H9 (cell line): ENCODE measurements at regions not wholly inside any gene's neighbourhood (a gene's known extent, or its start where the extent isn't known, plus 50 kb on each side); places are given as distances from the start of the nearest gene placed in this dataset.

Experiments used
- DNase-seq: peaks from one replicate; pipeline ENCODE4 v3.0.0-alpha.2; 2017
- H2AFZ ChIP-seq: one replicate; pipeline ENCODE4 v1.6.1; 2013; ENCODE audit warnings: mild to moderate bottlenecking, low read length, control low read depth, moderate library complexity
- H2AK5ac ChIP-seq: 2 replicates; pipeline ENCODE4 v1.6.1; 2013; ENCODE audit warnings: low read length, control low read depth, mixed read lengths; ENCODE audit not compliant: insufficient read length
- H2BK120ac ChIP-seq: one replicate; pipeline ENCODE4 v1.6.1; 2013; ENCODE audit warnings: low read depth, mild to moderate bottlenecking, low read length, control low read depth, inconsistent platforms; ENCODE audit not compliant: poor library complexity, severe bottlenecking
- H2BK12ac ChIP-seq: 2 replicates; pipeline ENCODE4 v1.6.1; 2013; ENCODE audit warnings: low read length, control low read depth, mixed read lengths, low read depth; ENCODE audit not compliant: insufficient read length
- H2BK15ac ChIP-seq: 2 replicates; pipeline ENCODE4 v1.6.1; 2013; ENCODE audit warnings: low read depth, low read length, control low read depth
- H2BK20ac ChIP-seq: one replicate; pipeline ENCODE4 v1.6.1; 2013; ENCODE audit warnings: low read depth, mild to moderate bottlenecking, low read length, control low read depth, inconsistent platforms; ENCODE audit not compliant: poor library complexity, severe bottlenecking
- H2BK5ac ChIP-seq: 2 replicates; pipeline ENCODE4 v1.6.1; 2013; ENCODE audit warnings: low read length, control low read depth, mixed read lengths; ENCODE audit not compliant: insufficient read length
- H3K14ac ChIP-seq: 2 replicates; pipeline ENCODE4 v1.6.1; 2013; ENCODE audit warnings: low read length, control low read depth; ENCODE audit not compliant: insufficient read depth
- H3K18ac ChIP-seq: 2 replicates; pipeline ENCODE4 v1.6.1; 2013; ENCODE audit warnings: low read depth, mild to moderate bottlenecking, mixed read lengths, low read length, control low read depth; ENCODE audit not compliant: insufficient read length
- H3K23ac ChIP-seq: 2 replicates; pipeline ENCODE4 v1.6.1; 2013; ENCODE audit warnings: low read length, control low read depth, mixed read lengths, low read depth; ENCODE audit not compliant: insufficient read length
- H3K23me2 ChIP-seq: 2 replicates; pipeline ENCODE4 v1.6.1; 2013; ENCODE audit warnings: low read depth, mild to moderate bottlenecking, mixed read lengths, low read length, control low read depth; ENCODE audit not compliant: insufficient read length, poor library complexity, severe bottlenecking
- H3K27ac ChIP-seq: 2 replicates; pipeline ENCODE4 v1.5.1; 2013; ENCODE audit warnings: low read length, control low read depth, mixed read lengths, low read depth; ENCODE audit not compliant: insufficient read length
- H3K27me3 ChIP-seq: 2 replicates; pipeline ENCODE4 v1.6.1; 2013; ENCODE audit warnings: low read length, control low read depth, inconsistent platforms; ENCODE audit not compliant: insufficient read depth
- H3K4ac ChIP-seq: 2 replicates; pipeline ENCODE4 v1.6.1; 2013; ENCODE audit warnings: low read depth, mild to moderate bottlenecking, control low read depth, inconsistent platforms, low read length, moderate library complexity
- H3K4me1 ChIP-seq: 2 replicates; pipeline ENCODE4 v1.6.1; 2013; ENCODE audit warnings: low read length, control low read depth, inconsistent platforms; ENCODE audit not compliant: insufficient read depth
- H3K4me2 ChIP-seq: 2 replicates; pipeline ENCODE4 v1.6.1; 2013; ENCODE audit warnings: low read length, control low read depth, mixed read lengths; ENCODE audit not compliant: insufficient read length, insufficient read depth
- H3K56ac ChIP-seq: 2 replicates; pipeline ENCODE4 v1.6.1; 2013; ENCODE audit warnings: low read depth, mild to moderate bottlenecking, mixed read lengths, low read length, control low read depth; ENCODE audit not compliant: insufficient read length
- H3K79me1 ChIP-seq: 2 replicates; pipeline ENCODE4 v1.6.1; 2013; ENCODE audit warnings: low read depth, mild to moderate bottlenecking, moderate library complexity, low read length, control low read depth, inconsistent platforms; ENCODE audit not compliant: insufficient read depth, poor library complexity, severe bottlenecking
- H3K79me2 ChIP-seq: 2 replicates; pipeline ENCODE4 v1.6.1; 2013; ENCODE audit warnings: low read length, control low read depth, inconsistent platforms; ENCODE audit not compliant: insufficient read depth
- H3K9ac ChIP-seq: 2 replicates; pipeline ENCODE4 v1.6.1; 2013; ENCODE audit warnings: low read length, control low read depth, mixed read lengths; ENCODE audit not compliant: insufficient read length; ENCODE audit errors: extremely low read depth
- H3K9me3 ChIP-seq: one replicate; pipeline ENCODE4 v1.6.1; 2013; ENCODE audit warnings: low read depth, low read length, inconsistent platforms; ENCODE audit not compliant: control insufficient read depth
- H3T11ph ChIP-seq: one replicate; pipeline ENCODE4 v1.6.1; 2013; ENCODE audit warnings: mild to moderate bottlenecking, low read length, control low read depth, inconsistent platforms
- H4K20me1 ChIP-seq: one replicate; pipeline ENCODE4 v1.6.1; 2013; ENCODE audit not compliant: control insufficient read depth, insufficient read length, insufficient read depth
- H4K5ac ChIP-seq: 2 replicates; pipeline ENCODE4 v1.6.1; 2013; ENCODE audit warnings: low read depth, mild to moderate bottlenecking, mixed read lengths, low read length, control low read depth; ENCODE audit not compliant: insufficient read length
- H4K8ac ChIP-seq: replicated peaks from 2 replicates; pipeline ENCODE4 v1.6.1; 2013; ENCODE audit warnings: low read length, control low read depth, mixed read lengths, low read depth; ENCODE audit not compliant: insufficient read length
- H4K91ac ChIP-seq: 2 replicates; pipeline ENCODE4 v1.6.1; 2013; ENCODE audit warnings: low read depth, mild to moderate bottlenecking, moderate library complexity, mixed read lengths, low read length, control low read depth; ENCODE audit not compliant: insufficient read length
- H3K27ac Mint-ChIP-seq, 3 experiments: 2 replicates in 2 of 3; 3 replicates in 1 of 3; pipeline ENCODE4 v1.8.0; 2020 to 2021; ENCODE audit warnings: mixed read lengths in 3 of 3, mild to moderate bottlenecking in 1 of 3, moderate library complexity in 1 of 3
- H3K27me3 Mint-ChIP-seq: 2 replicates; pipeline ENCODE4 v1.8.0; 2021; ENCODE audit warnings: low read depth, mild to moderate bottlenecking, moderate library complexity, mixed read lengths
- H3K36me3 Mint-ChIP-seq, 3 experiments: 2 replicates in 2 of 3; 3 replicates in 1 of 3; pipeline ENCODE4 v1.8.0; 2020 to 2021; ENCODE audit warnings: low read depth in 3 of 3, mixed read lengths in 3 of 3; ENCODE audit not compliant: insufficient read depth in 1 of 3
- H3K4me1 Mint-ChIP-seq, 2 experiments: 2 replicates each; pipeline ENCODE4 v1.8.0; 2020; ENCODE audit warnings: mixed read lengths in 2 of 2
- H3K4me3 Mint-ChIP-seq, 2 experiments: 2 replicates in 1 of 2; 3 replicates in 1 of 2; pipeline ENCODE4 v1.8.0; 2020 to 2021; ENCODE audit warnings: mild to moderate bottlenecking in 2 of 2, mixed read lengths in 2 of 2, moderate library complexity in 1 of 2
- H3K9me3 Mint-ChIP-seq, 2 experiments: 2 replicates in 1 of 2; 3 replicates in 1 of 2; pipeline ENCODE4 v1.8.0; 2020; ENCODE audit warnings: mild to moderate bottlenecking in 2 of 2, mixed read lengths in 2 of 2, moderate library complexity in 1 of 2
- CTCF ChIP-seq: fragments of 200-600 bp; sonication (generic); conservative IDR thresholded peaks from 3 replicates; pipeline ENCODE4 v1.8.0; 2021; ENCODE audit warnings: antibody characterized with exemption, mild to moderate bottlenecking

- Histone ChIP-seq H3K14ac (no peak overlapping the region), H3K9ac (no peak overlapping the region), H4K91ac (no peak overlapping the region), H3K79me1 (no peaks in the 10 kb centered on the region), H4K5ac (no peak overlapping the region), H3K79me2 (no peaks in the 10 kb centered on the region), H2BK120ac (no peak overlapping the region), H3K23ac (no peak overlapping the region), H3T11ph (no peak overlapping the region), H3K18ac (no peak overlapping the region), H2BK15ac (no peak overlapping the region), H4K8ac (no peak overlapping the region), H2AFZ (no peak overlapping the region), H3K27me3 (no peaks in the 10 kb centered on the region), H3K4ac (no peak overlapping the region), H2BK20ac (no peak overlapping the region), H3K4me1 (no peaks in the 10 kb centered on the region), H3K4me2 (no peak overlapping the region), H2BK5ac (no peak overlapping the region), H2BK12ac (no peak overlapping the region), H3K27ac (no peak overlapping the region), H2AK5ac (no peak overlapping the region), H3K9me3 (no peaks in the 10 kb centered on the region), H4K20me1 (no peaks in the 10 kb centered on the region), H3K56ac (no peak overlapping the region), H3K23me2 (no peaks in the 10 kb centered on the region)
- H3K27ac Mint-ChIP-seq, result no peak overlapping the region
- peaks cover 30 to 32% of the 10 kb centered on the region in 2 experiments for H3K9me3 Mint-ChIP-seq
- DNase-seq, result no peak
- TF ChIP-seq CTCF, result no peak
- H3K4me3 Mint-ChIP-seq, result no peak overlapping the region
- peaks cover 0 to under 1% of the 10 kb centered on the region in 2 experiments; a peak in 2 of 4 replicates for H3K4me1 Mint-ChIP-seq
- H3K36me3 Mint-ChIP-seq, result peaks cover 7 to 27% (median 9%) of the 10 kb centered on the region in 3 experiments
- peaks cover 10% of the 10 kb centered on the region for H3K27me3 Mint-ChIP-seq
Observed at GRCh38 chr1:230531103-230531502, 105.0 kb upstream of the PGBD5 start.
